ENCODE measurements at regions not wholly inside any gene's neighbourhood (a gene's known extent, or its start where the extent isn't known, plus 50 kb on each side); places are given as distances from the start of the nearest gene placed in this dataset.
A peak's percentile ranks its signal among the peaks of the same experiment; 100 is the strongest.

DNA sequence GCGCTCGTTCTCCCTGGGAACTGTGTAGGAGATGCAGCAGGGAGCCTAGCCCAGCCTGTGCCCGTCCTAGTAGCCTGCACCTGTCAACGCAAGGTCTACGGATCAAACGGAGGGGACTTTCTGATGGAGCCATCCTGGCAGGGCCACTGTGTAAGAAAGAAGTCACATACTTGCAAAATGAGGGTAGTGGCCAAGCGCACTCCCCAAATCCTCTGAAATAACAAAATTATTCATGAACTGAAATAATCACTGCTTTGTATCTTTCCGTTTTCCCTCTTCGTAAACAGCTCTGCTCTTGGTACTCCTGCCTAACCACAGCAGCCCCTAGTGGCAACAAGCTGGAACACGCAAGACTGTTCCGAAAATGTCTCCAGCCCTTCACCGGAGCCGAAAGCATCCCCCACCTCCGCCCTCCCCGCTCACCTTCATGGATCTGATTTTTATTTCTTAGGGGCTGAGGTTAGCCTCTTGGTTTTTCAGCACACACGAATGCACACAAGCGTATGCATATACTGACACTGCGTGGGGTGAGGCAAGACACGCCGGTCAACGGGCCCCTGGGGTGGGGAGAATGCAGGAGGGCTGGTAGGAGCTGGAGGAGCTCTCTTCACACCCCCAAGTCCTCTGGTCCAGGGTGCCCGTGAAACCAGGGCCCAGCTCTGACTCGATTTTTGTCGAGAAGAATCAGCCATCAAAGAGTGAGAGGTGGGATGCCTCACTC is 100.8 kb downstream of the ABCC12 start:
- FAIRE-seq (peak; percentile 88), DNase-seq (ENCODE audit: low read depth in 1 of 2, low spot score in 2 of 2) (peak in 1 of 2 experiments; percentile 68)
- no peak overlapping the region for H3K18ac ChIP-seq (ENCODE audit: extremely low read depth, low read length)
- H3K14ac ChIP-seq (ENCODE audit: insufficient read length): no peak overlapping the region
- 57% methylated on average over 24 of the region's 24 CpGs; no CpG with 5 or more reads in 1 of the 2 experiments for WGBS, 2 experiments (ENCODE audit: extremely low coverage in 1 of 2, insufficient coverage in 1 of 2, insufficient read length in 1 of 2, insufficient replicate concordance in 2 of 2, low coverage in 1 of 2, low lambda C conversion rate in 2 of 2, missing lambda C conversion rate in 1 of 2)
- peak overlapping the region; percentile 75; the same call in 1 of the 2 replicates for H2BK12ac ChIP-seq (ENCODE audit: low read depth, low read length)
- no peak overlapping the region for H4K91ac ChIP-seq (replicated peaks; ENCODE audit: insufficient read length, low read length)
- H3K27me3 ChIP-seq (replicated peaks in 1 of 4; ENCODE audit: control insufficient read depth in 3 of 4, extremely low read depth in 1 of 4, insufficient read depth in 3 of 4, low read length in 3 of 4): no peaks in the 10 kb centered on the region
- H2BK120ac ChIP-seq (replicated peaks; ENCODE audit: low read depth, low read length): no peak overlapping the region
- no peak overlapping the region for H3K56ac ChIP-seq (replicated peaks; ENCODE audit: insufficient read length, low read depth, low read length)
- H3K79me1 ChIP-seq (ENCODE audit: low read depth, low read length): no peaks in the 10 kb centered on the region
- ChIA-PET CTCF (ENCODE audit: partially characterized antibody) (interaction anchor here (0.6 to 2.6 kb wide), 47 partner anchors 9 to 1105 kb away, joined by 3 to 17 read pairs (median 4); no protein-coding TSS in a partner anchor), POLR2A (ENCODE audit: partially characterized antibody) (no interaction called here)
- H3K27ac ChIP-seq (ENCODE audit: low read depth, low read length): no peak overlapping the region
- peak overlapping the region in 1 of 4 experiments; percentile 10; a peak in 3 of 8 replicates for H3K4me3 ChIP-seq (ENCODE audit: extremely low read depth in 1 of 4, insufficient read depth in 2 of 4, low read depth in 3 of 4, low read length in 4 of 4)
- H3K23me2 ChIP-seq (ENCODE audit: low read depth, low read length): no peaks in the 10 kb centered on the region
- H3K36me3 ChIP-seq (ENCODE audit: control insufficient read depth in 2 of 4, insufficient read depth in 4 of 4, low read length in 3 of 4): no peaks in the 10 kb centered on the region
- no peaks in the 10 kb centered on the region for H3K79me2 ChIP-seq (ENCODE audit: control insufficient read depth in 1 of 2, insufficient read depth in 2 of 2, low read length in 2 of 2)
- no peak overlapping the region for H3K4ac ChIP-seq (replicated peaks; ENCODE audit: insufficient read length, low read depth, low read length)
- no peak overlapping the region for H2BK5ac ChIP-seq (ENCODE audit: low read depth, low read length)
- H4K20me1 ChIP-seq (replicated peaks in 1 of 2; ENCODE audit: control insufficient read depth in 1 of 2, insufficient read depth in 2 of 2, low read length in 2 of 2): no peaks in the 10 kb centered on the region
- peaks cover 2 to 12% of the 10 kb centered on the region in 2 experiments; a peak in 2 of 4 replicates for H3K9me3 ChIP-seq (ENCODE audit: insufficient read depth in 2 of 2, low read depth in 1 of 2, low read length in 1 of 2)
- no peak overlapping the region for H3K23ac ChIP-seq (ENCODE audit: insufficient read length)
- H4K5ac ChIP-seq (ENCODE audit: insufficient read length, low read depth, low read length): no peak overlapping the region
- no peak overlapping the region for H2BK20ac ChIP-seq (ENCODE audit: low read length)
- H4K8ac ChIP-seq (ENCODE audit: extremely low read depth, insufficient read depth, low read length): no peak overlapping the region
- no peak overlapping the region for H3K9ac ChIP-seq (replicated peaks in 1 of 4; ENCODE audit: extremely low read depth in 1 of 4, low read depth in 3 of 4, low read length in 3 of 4)
- H2BK15ac ChIP-seq (ENCODE audit: low read length): no peak overlapping the region
- peaks cover 0 to 7% (median 5%) of the 10 kb centered on the region in 4 experiments; a peak in 2 of 7 replicates for H3K4me1 ChIP-seq (replicated peaks in 1 of 4; ENCODE audit: control insufficient read depth in 3 of 4, insufficient read depth in 4 of 4, low read length in 3 of 4)
- H2AFZ ChIP-seq (ENCODE audit: low read length): 0 out of 2 replicates have a peak overlapping the region, but pooled peaks have one; percentile 60
- H3K4me2 ChIP-seq (ENCODE audit: insufficient read depth in 1 of 2, low read depth in 2 of 2, low read length in 2 of 2): peak overlapping the region in 1 of 2 experiments; percentile 55; a peak in 2 of 4 replicates
- no peak overlapping the region for H2AK5ac ChIP-seq (ENCODE audit: low read depth, low read length)
- TF ChIP-seq, protein P1, sequence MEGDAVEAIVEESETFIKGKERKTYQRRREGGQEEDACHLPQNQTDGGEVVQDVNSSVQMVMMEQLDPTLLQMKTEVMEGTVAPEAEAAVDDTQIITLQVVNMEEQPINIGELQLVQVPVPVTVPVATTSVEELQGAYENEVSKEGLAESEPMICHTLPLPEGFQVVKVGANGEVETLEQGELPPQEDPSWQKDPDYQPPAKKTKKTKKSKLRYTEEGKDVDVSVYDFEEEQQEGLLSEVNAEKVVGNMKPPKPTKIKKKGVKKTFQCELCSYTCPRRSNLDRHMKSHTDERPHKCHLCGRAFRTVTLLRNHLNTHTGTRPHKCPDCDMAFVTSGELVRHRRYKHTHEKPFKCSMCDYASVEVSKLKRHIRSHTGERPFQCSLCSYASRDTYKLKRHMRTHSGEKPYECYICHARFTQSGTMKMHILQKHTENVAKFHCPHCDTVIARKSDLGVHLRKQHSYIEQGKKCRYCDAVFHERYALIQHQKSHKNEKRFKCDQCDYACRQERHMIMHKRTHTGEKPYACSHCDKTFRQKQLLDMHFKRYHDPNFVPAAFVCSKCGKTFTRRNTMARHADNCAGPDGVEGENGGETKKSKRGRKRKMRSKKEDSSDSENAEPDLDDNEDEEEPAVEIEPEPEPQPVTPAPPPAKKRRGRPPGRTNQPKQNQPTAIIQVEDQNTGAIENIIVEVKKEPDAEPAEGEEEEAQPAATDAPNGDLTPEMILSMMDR (IDR thresholded peaks at IDR 0.05; ENCODE audit: control extremely low read depth in 1 of 3, insufficient read depth in 1 of 3, low read depth in 1 of 3, low read length in 3 of 3): peak; percentile 75 to 93 (median 88)
- TF ChIP-seq TAF7 (optimal IDR thresholded peaks at IDR 0.05; ENCODE audit: borderline replicate concordance, low read depth, low read length): no peak
- no peak for TF ChIP-seq RXRA (IDR thresholded peaks at IDR 0.05; ENCODE audit: insufficient read depth, low read depth, low read length)
- peak; percentile 86 to 88 for TF ChIP-seq RAD21 (IDR thresholded peaks at IDR 0.05 in 1 of 2, conservative IDR thresholded peaks at IDR 0.05 in 1 of 2; ENCODE audit: low read depth in 2 of 2, low read length in 2 of 2)
- no peak for TF ChIP-seq POLR2A (IDR thresholded peaks at IDR 0.05; ENCODE audit: control extremely low read depth in 1 of 2, low read depth in 2 of 2, low read length in 2 of 2)
- TF ChIP-seq POLR2AphosphoS5 (IDR thresholded peaks at IDR 0.05; ENCODE audit: low read depth, low read length): no peak
- no peak for TF ChIP-seq CBX5 (IDR thresholded peaks at IDR 0.05; ENCODE audit: low read depth, low read length)
- no peak for TF ChIP-seq CEBPB (IDR thresholded peaks at IDR 0.05; ENCODE audit: low read depth, low read length)
- 0 out of 2 replicates have a peak, but pooled peaks have one; percentile 17 for TF ChIP-seq YY1 (IDR thresholded peaks at IDR 0.05; ENCODE audit: low read depth, low read length)
- TF ChIP-seq RFX5 (IDR thresholded peaks at IDR 0.05; ENCODE audit: borderline replicate concordance, low read depth, low read length): no peak
